Right lobe of liver (tissue), 4 donors: ENCODE measurements at regions not wholly inside any gene's neighbourhood (a gene's known extent, or its start where the extent isn't known, plus 50 kb on each side); places are given as distances from the start of the nearest gene placed in this dataset.

Experiments
- CTCF ChIP-seq, 4 donors: fragments of 200-600 bp in 3 of 4; fragments of 450-650 bp in 1 of 4; IDR thresholded peaks; one replicate each; pipeline versions ENCODE4 v1.5.1 to v1.8.0; 2016 to 2022; ENCODE audit warnings: antibody characterized with exemption in 4 of 4, mild to moderate bottlenecking in 2 of 4
- POLR2A ChIP-seq: fragments of 450-650 bp; IDR thresholded peaks from one replicate; pipeline ENCODE4 v1.6.1; 2017; ENCODE audit warnings: antibody characterized with exemption, mild to moderate bottlenecking
- donor health status: DM: no; HTN: no; CAD: no.
- donor health status: DM: no; HTN: no; CAD: no.
- donor health status: DM: no; HTN: yes; CAD: no.

GRCh38 chr5:96081276-96081858 is 119.7 kb upstream of the ELL2 start:
- no peak for TF ChIP-seq CTCF (IDR thresholded peaks at IDR 0.05)
- TF ChIP-seq POLR2A = no peak
